ENCODE measurements at regions not wholly inside any gene's neighbourhood (a gene's known extent, or its start where the extent isn't known, plus 50 kb on each side); places are given as distances from the start of the nearest gene placed in this dataset.

- no peak overlapping the region for H3K4me3 ChIP-seq (ENCODE audit: low read length)
- no peak for TF ChIP-seq CTCF (conservative IDR thresholded peaks at IDR 0.05; ENCODE audit: low read length)
These were observed 130.8 kb upstream of the HDAC4 start for GRCh38 chr2:239531456-239532241.

GRCh38 chr2:239530749-239531316 is 130.0 kb upstream of the HDAC4 start:
- H3K4me3 ChIP-seq (ENCODE audit: low read length): no peak overlapping the region
- DNase-seq (ENCODE audit: low read depth): no peak
- TF ChIP-seq CTCF (conservative IDR thresholded peaks at IDR 0.05; ENCODE audit: low read length): no peak

More at GRCh38 chr2:239531456-239532241, 130.8 kb upstream of the HDAC4 start:
- no peak for DNase-seq (ENCODE audit: low read depth)

GRCh38 chr2:239529313-239530015 is 128.6 kb upstream of the HDAC4 start:
- H3K4me3 ChIP-seq (ENCODE audit: low read length): no peak overlapping the region
- DNase-seq (ENCODE audit: low read depth): no peak
- TF ChIP-seq CTCF (conservative IDR thresholded peaks at IDR 0.05; ENCODE audit: low read length): no peak

GRCh38 chr2:239528883-239529282 is 128.1 kb upstream of the HDAC4 start:
- no peak for DNase-seq (ENCODE audit: low read depth)
- no peak overlapping the region for H3K4me3 ChIP-seq (ENCODE audit: low read length)
- TF ChIP-seq CTCF (conservative IDR thresholded peaks at IDR 0.05; ENCODE audit: low read length): no peak

- no peak for TF ChIP-seq CTCF (conservative IDR thresholded peaks at IDR 0.05; ENCODE audit: low read length)
- no peak for DNase-seq (ENCODE audit: low read depth)
- H3K4me3 ChIP-seq (ENCODE audit: low read length): no peak overlapping the region
These were observed 127.3 kb upstream of the HDAC4 start for GRCh38 chr2:239528146-239528545.

- no peak overlapping the region for H3K4me3 ChIP-seq (ENCODE audit: low read length)
These were observed 126.0 kb upstream of the HDAC4 start for GRCh38 chr2:239526666-239527415.

More at GRCh38 chr2:239526666-239527415, 126.0 kb upstream of the HDAC4 start:
- TF ChIP-seq CTCF (conservative IDR thresholded peaks at IDR 0.05; ENCODE audit: low read length): no peak
- DNase-seq (ENCODE audit: low read depth): no peak
